ENCODE measurements at regions not wholly inside any gene's neighbourhood (a gene's known extent, or its start where the extent isn't known, plus 50 kb on each side); places are given as distances from the start of the nearest gene placed in this dataset.

GRCh38 chr2:145688156-145688555, 1168.2 kb upstream of the ZEB2 start:
- no peak for DNase-seq

- DNase-seq, result no peak
These were observed 1167.7 kb upstream of the ZEB2 start for GRCh38 chr2:145687442-145688134.

GRCh38 chr2:145685383-145686050, 1165.6 kb upstream of the ZEB2 start:
- DNase-seq, result no peak

- no peak for DNase-seq
These were observed 1162.7 kb upstream of the ZEB2 start for GRCh38 chr2:145682546-145683157.

GRCh38 chr2:145680276-145680675, 1160.4 kb upstream of the ZEB2 start:
- DNase-seq, result no peak

- DNase-seq, result no peak
These were observed 1157.5 kb upstream of the ZEB2 start for GRCh38 chr2:145677371-145677770.

- no peak for DNase-seq
These were observed 1154.8 kb upstream of the ZEB2 start for GRCh38 chr2:145674705-145675104.

GRCh38 chr2:145669301-145669700, 1149.4 kb upstream of the ZEB2 start:
- DNase-seq, result no peak

GRCh38 chr2:145666552-145666951, 1146.6 kb upstream of the ZEB2 start:
- DNase-seq, result no peak

- DNase-seq, result no peak
These were observed 1137.3 kb upstream of the ZEB2 start for GRCh38 chr2:145657265-145657664.

- DNase-seq, result no peak
These were observed 1135.3 kb upstream of the ZEB2 start for GRCh38 chr2:145655165-145655765.

GRCh38 chr2:145654746-145655145, 1134.8 kb upstream of the ZEB2 start:
- DNase-seq, result no peak

- no peak for DNase-seq
These were observed 1134.2 kb upstream of the ZEB2 start for GRCh38 chr2:145654156-145654555.

GRCh38 chr2:145653553-145653952, 1133.6 kb upstream of the ZEB2 start:
- DNase-seq, result no peak

- DNase-seq, result no peak
These were observed 1132.9 kb upstream of the ZEB2 start for GRCh38 chr2:145652571-145653545.

GRCh38 chr2:145652036-145652435, 1132.1 kb upstream of the ZEB2 start:
- no peak for DNase-seq

GRCh38 chr2:145650226-145650625, 1130.3 kb upstream of the ZEB2 start:
- no peak for DNase-seq

GRCh38 chr2:145649061-145649460, 1129.1 kb upstream of the ZEB2 start:
- no peak for DNase-seq

- no peak for DNase-seq
These were observed 1124.9 kb upstream of the ZEB2 start for GRCh38 chr2:145644820-145645302.

- DNase-seq, result no peak
These were observed 1118.8 kb upstream of the ZEB2 start for GRCh38 chr2:145638675-145639074.

GRCh38 chr2:145635706-145636427, 1115.9 kb upstream of the ZEB2 start:
- DNase-seq, result no peak

- no peak for DNase-seq
These were observed 1111.6 kb upstream of the ZEB2 start for GRCh38 chr2:145631561-145631960.
